SK-N-MC (cell line): ENCODE measurements at regions not wholly inside any gene's neighbourhood (a gene's known extent, or its start where the extent isn't known, plus 50 kb on each side); places are given as distances from the start of the nearest gene placed in this dataset.

Source experiments
- EZH2 ChIP-seq: fragments of 200-600 bp; sonication (generic); IDR thresholded peaks from one replicate; pipeline ENCODE4 v1.6.1; 2017; ENCODE audit warnings: antibody characterized with exemption
- FOXP2 ChIP-seq: optimal IDR thresholded peaks from 2 replicates; pipeline ENCODE3; 2011; ENCODE audit warnings: mild to moderate bottlenecking, moderate library complexity; ENCODE audit not compliant: insufficient read depth; ENCODE audit errors: extremely low read length, control extremely low read depth
- POLR2AphosphoS5 ChIP-seq: IDR thresholded peaks from 2 replicates; pipeline ENCODE4 v1.6.1; 2012; ENCODE audit warnings: mild to moderate bottlenecking, low read depth, low read length, borderline replicate concordance

DNA sequence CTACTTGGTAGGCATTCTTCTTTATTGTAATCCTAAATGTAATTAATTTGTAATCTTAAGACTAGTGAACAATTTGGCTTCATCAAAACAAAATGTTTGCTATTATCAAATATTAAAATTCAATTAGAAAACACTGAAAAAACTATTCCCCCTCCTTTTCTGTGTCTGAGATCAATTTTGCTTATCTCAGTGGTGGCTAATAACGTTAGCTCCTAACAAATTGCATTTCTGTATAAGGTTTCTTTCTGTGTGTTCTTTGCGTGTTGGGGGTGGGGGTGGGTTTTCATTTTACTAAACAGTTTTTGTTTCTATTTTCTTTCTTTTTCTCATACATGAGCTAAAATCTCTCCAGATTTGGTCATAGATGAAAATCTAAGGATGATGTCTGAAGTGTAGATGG, 54.0 kb upstream of the EYA4 start:
- no peak for TF ChIP-seq EZH2
- no peak for TF ChIP-seq POLR2AphosphoS5
- no peak for TF ChIP-seq FOXP2
